ENCODE measurements at regions not wholly inside any gene's neighbourhood (a gene's known extent, or its start where the extent isn't known, plus 50 kb on each side); places are given as distances from the start of the nearest gene placed in this dataset.

GRCh38 chr2:185347445-185347844 is 391.2 kb upstream of the FSIP2 start:
- no peak overlapping the region for H4K5ac ChIP-seq (ENCODE audit: insufficient read length, low read depth, low read length)
- H2BK120ac ChIP-seq (replicated peaks; ENCODE audit: low read depth, low read length) = no peak overlapping the region
- no peak overlapping the region for H3K14ac ChIP-seq (ENCODE audit: insufficient read length)
- DNase-seq (ENCODE audit: low read depth in 1 of 2, low spot score in 2 of 2) = no peak
- H4K20me1 ChIP-seq (replicated peaks in 1 of 2; ENCODE audit: control insufficient read depth in 1 of 2, insufficient read depth in 2 of 2, low read length in 2 of 2) = no peaks in the 10 kb centered on the region
- ChIA-PET CTCF (ENCODE audit: partially characterized antibody) (interaction anchor here (2.3 kb wide), 1 partner anchor 10 kb away, joined by 12 read pairs; no protein-coding TSS in a partner anchor), POLR2A (ENCODE audit: partially characterized antibody) (no interaction called here)
- H3K9me3 ChIP-seq (ENCODE audit: insufficient read depth in 2 of 2, low read depth in 1 of 2, low read length in 1 of 2) = no peaks in the 10 kb centered on the region; a peak in 1 of 4 replicates
- no peak overlapping the region for H3K4ac ChIP-seq (replicated peaks; ENCODE audit: insufficient read length, low read depth, low read length)
- H2BK5ac ChIP-seq (ENCODE audit: low read depth, low read length) = no peak overlapping the region
- no peaks in the 10 kb centered on the region for H3K79me2 ChIP-seq (ENCODE audit: control insufficient read depth in 1 of 2, insufficient read depth in 2 of 2, low read length in 2 of 2)
- no peak overlapping the region for H2BK20ac ChIP-seq (ENCODE audit: low read length)
- no peak overlapping the region for H3K18ac ChIP-seq (ENCODE audit: extremely low read depth, low read length)
- H3K4me2 ChIP-seq (ENCODE audit: insufficient read depth in 1 of 2, low read depth in 2 of 2, low read length in 2 of 2) = no peak overlapping the region
- no peaks in the 10 kb centered on the region for H3K27me3 ChIP-seq (replicated peaks in 1 of 4; ENCODE audit: control insufficient read depth in 3 of 4, extremely low read depth in 1 of 4, insufficient read depth in 3 of 4, low read length in 3 of 4)
- no peaks in the 10 kb centered on the region for H3K23me2 ChIP-seq (ENCODE audit: low read depth, low read length)
- no peak overlapping the region; the same call in 1 of the 2 replicates for H4K8ac ChIP-seq (ENCODE audit: extremely low read depth, insufficient read depth, low read length)
- no peaks in the 10 kb centered on the region for H3K79me1 ChIP-seq (ENCODE audit: low read depth, low read length)
- H2BK12ac ChIP-seq (ENCODE audit: low read depth, low read length) = no peak overlapping the region
- no peaks in the 10 kb centered on the region for H3K36me3 ChIP-seq (ENCODE audit: control insufficient read depth in 2 of 4, insufficient read depth in 4 of 4, low read length in 3 of 4)
- TF ChIP-seq TBP (IDR thresholded peaks at IDR 0.05; ENCODE audit: low read depth, low read length) (no peak), TAF7 (optimal IDR thresholded peaks at IDR 0.05; ENCODE audit: borderline replicate concordance, low read depth, low read length) (no peak), NANOG (IDR thresholded peaks at IDR 0.05; ENCODE audit: insufficient read depth, low read depth, low read length, poor library complexity, severe bottlenecking) (no peak), TAF1 (IDR thresholded peaks at IDR 0.05; ENCODE audit: low read depth, low read length) (no peak), NRF1 (IDR thresholded peaks at IDR 0.05; ENCODE audit: low read depth, low read length) (no peak), CREB1 (IDR thresholded peaks at IDR 0.05) (no peak), CBX5 (IDR thresholded peaks at IDR 0.05; ENCODE audit: low read depth, low read length) (no peak), BCL11A (IDR thresholded peaks at IDR 0.05; ENCODE audit: low read depth in 2 of 2, low read length in 2 of 2) (no peak), SP4 (IDR thresholded peaks at IDR 0.05; ENCODE audit: low read length) (no peak), SIRT6 (IDR thresholded peaks at IDR 0.05; ENCODE audit: low read length) (no peak), KDM4A (IDR thresholded peaks at IDR 0.05; ENCODE audit: low read depth, low read length, severe bottlenecking) (no peak), TEAD4 (IDR thresholded peaks at IDR 0.05; ENCODE audit: low read depth, low read length) (no peak), CTBP2 (IDR thresholded peaks at IDR 0.05; ENCODE audit: borderline replicate concordance, insufficient read depth, insufficient read length, low read length) (no peak)
- TF ChIP-seq, protein P1, sequence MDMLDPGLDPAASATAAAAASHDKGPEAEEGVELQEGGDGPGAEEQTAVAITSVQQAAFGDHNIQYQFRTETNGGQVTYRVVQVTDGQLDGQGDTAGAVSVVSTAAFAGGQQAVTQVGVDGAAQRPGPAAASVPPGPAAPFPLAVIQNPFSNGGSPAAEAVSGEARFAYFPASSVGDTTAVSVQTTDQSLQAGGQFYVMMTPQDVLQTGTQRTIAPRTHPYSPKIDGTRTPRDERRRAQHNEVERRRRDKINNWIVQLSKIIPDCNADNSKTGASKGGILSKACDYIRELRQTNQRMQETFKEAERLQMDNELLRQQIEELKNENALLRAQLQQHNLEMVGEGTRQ (IDR thresholded peaks at IDR 0.05; ENCODE audit: low read length) = no peak
- H2AFZ ChIP-seq (ENCODE audit: low read length) = no peak overlapping the region
- no peak overlapping the region for H3K9ac ChIP-seq (replicated peaks in 1 of 4; ENCODE audit: extremely low read depth in 1 of 4, low read depth in 3 of 4, low read length in 3 of 4)
- no peak overlapping the region for H3K23ac ChIP-seq (ENCODE audit: insufficient read length)
- H3K27ac ChIP-seq (ENCODE audit: low read depth, low read length) = no peak overlapping the region
- H4K91ac ChIP-seq (replicated peaks; ENCODE audit: insufficient read length, low read length) = no peak overlapping the region
- H2AK5ac ChIP-seq (ENCODE audit: low read depth, low read length) = no peak overlapping the region
- H3K56ac ChIP-seq (replicated peaks; ENCODE audit: insufficient read length, low read depth, low read length) = no peak overlapping the region
- FAIRE-seq = no peak
- no peaks in the 10 kb centered on the region for H3K4me1 ChIP-seq (replicated peaks in 1 of 4; ENCODE audit: control insufficient read depth in 3 of 4, insufficient read depth in 4 of 4, low read length in 3 of 4)
- no peak overlapping the region for H3K4me3 ChIP-seq (ENCODE audit: extremely low read depth in 1 of 4, insufficient read depth in 2 of 4, low read depth in 3 of 4, low read length in 4 of 4)
- H2BK15ac ChIP-seq (ENCODE audit: low read length) = no peak overlapping the region
- 86% methylated on average over 2 of the region's 2 CpGs; no CpG with 5 or more reads in 1 of the 2 experiments for WGBS, 2 experiments (ENCODE audit: extremely low coverage in 1 of 2, insufficient coverage in 1 of 2, insufficient read length in 1 of 2, insufficient replicate concordance in 2 of 2, low coverage in 1 of 2, low lambda C conversion rate in 2 of 2, missing lambda C conversion rate in 1 of 2)

Data from H1 (cell line).